Transverse colon (tissue), 4 donors: ENCODE measurements at regions not wholly inside any gene's neighbourhood (a gene's known extent, or its start where the extent isn't known, plus 50 kb on each side); places are given as distances from the start of the nearest gene placed in this dataset.

Source experiments
- DNase-seq: peaks from one replicate; pipeline ENCODE4 v3.0.0-alpha.2; 2019
- H3K27ac ChIP-seq, 4 donors: fragments of 200-600 bp; sonication (generic); 2 replicates each; pipeline ENCODE4 v1.5.1; 2016 to 2018; ENCODE audit warnings: inconsistent platforms in 4 of 4
- H3K27me3 ChIP-seq: fragments of 200-600 bp; sonication (generic); 2 replicates; pipeline ENCODE4 v1.5.1; 2017; ENCODE audit warnings: inconsistent platforms
- H3K36me3 ChIP-seq, 4 donors: fragments of 200-600 bp; sonication (generic); 2 replicates each; pipeline ENCODE4 v1.5.1; 2017 to 2019; ENCODE audit warnings: inconsistent platforms in 4 of 4
- H3K4me1 ChIP-seq, 4 donors: fragments of 200-600 bp; sonication (generic); 2 replicates each; pipeline ENCODE4 v1.5.1; 2017 to 2020; ENCODE audit warnings: inconsistent platforms in 4 of 4
- H3K4me3 ChIP-seq, 4 donors: fragments of 200-600 bp; sonication (generic); 1 replicate in 1 of 4; 2 replicates in 3 of 4; pipeline versions ENCODE4 v1.5.1 to v1.6.1; 2017 to 2019; ENCODE audit warnings: inconsistent platforms in 4 of 4
- H3K9me3 ChIP-seq, 2 donors: fragments of 200-600 bp; sonication (generic); 2 replicates each; pipeline ENCODE4 v1.5.1; 2017 to 2019; ENCODE audit warnings: inconsistent platforms in 2 of 2
- CTCF ChIP-seq, 5 experiments: fragments of 200-600 bp in 3 of 5; fragments of 450-650 bp in 2 of 5; sonication (generic) in 3 of 5; IDR thresholded peaks; 1 replicate in 2 of 5; 2 replicates in 3 of 5; pipeline ENCODE4 v1.5.1; 2016 to 2017; ENCODE audit warnings: antibody characterized with exemption in 5 of 5, inconsistent platforms in 3 of 5, mild to moderate bottlenecking in 2 of 5, moderate library complexity in 1 of 5
- EP300 ChIP-seq: sonication (generic); formaldehyde crosslinking; IDR thresholded peaks from one replicate; pipeline ENCODE4 v1.6.1; 2017; ENCODE audit warnings: antibody characterized with exemption, low read depth
- POLR2A ChIP-seq: fragments of 450-650 bp; IDR thresholded peaks from one replicate; pipeline ENCODE4 v1.6.1; 2016; ENCODE audit warnings: antibody characterized with exemption, mild to moderate bottlenecking, moderate library complexity
- POLR2AphosphoS5 ChIP-seq, 3 donors: sonication (generic); formaldehyde crosslinking; IDR thresholded peaks; one replicate each; pipeline ENCODE4 v1.6.1; 2016; ENCODE audit warnings: antibody characterized with exemption in 3 of 3
- WGBS, 2 donors: methylation state at CpG; one replicate each; pipeline ENCODE4 v1.1.5; 2018; ENCODE audit warnings: low coverage in 1 of 2; 5-methylcytosine and 5-hydroxymethylcytosine counted together
- in situ Hi-C, 4 donors: fragments of 200-750 bp; cut with MboI; loops; one replicate each; pipeline versions ENCODE4 v1.15.0 to v1.15.1; 2017; ENCODE audit warnings: low sequenced_read_pairs in 3 of 4, low pct_ligation_motif_present in 1 of 4, low pct_unique_long_range_greater_than_20kb in 1 of 4
- intact Hi-C: fragments of 100-400 bp; cut with DNase I; formaldehyde crosslinking; loops from one replicate; pipeline ENCODE4 v1.15.1; 2023; ENCODE audit warnings: low total_unique reads

GRCh38 chr4:126627255-126627654 lies 1005.5 kb upstream of the INTU start:
- intact Hi-C loops (no loop called here), in situ Hi-C loops (no loop called here)
- no peak overlapping the region for H3K4me3 ChIP-seq
- DNase-seq, result no peak
- no peaks in the 10 kb centered on the region for H3K9me3 ChIP-seq
- no peak overlapping the region for H3K27ac ChIP-seq
- H3K27me3 ChIP-seq, result no peaks in the 10 kb centered on the region
- no peaks in the 10 kb centered on the region for H3K36me3 ChIP-seq
- no peaks in the 10 kb centered on the region for H3K4me1 ChIP-seq
- TF ChIP-seq EP300 (no peak), POLR2A (no peak), POLR2AphosphoS5 (IDR thresholded peaks at IDR 0.05) (no peak), CTCF (IDR thresholded peaks at IDR 0.05) (no peak)

- TF ChIP-seq CTCF (IDR thresholded peaks at IDR 0.05), result no peak
- no peak for TF ChIP-seq POLR2A
- no peak for TF ChIP-seq POLR2AphosphoS5 (IDR thresholded peaks at IDR 0.05)
- no peak for TF ChIP-seq EP300
- no peaks in the 10 kb centered on the region for H3K9me3 ChIP-seq
- no peak overlapping the region for H3K4me3 ChIP-seq
- no peaks in the 10 kb centered on the region for H3K4me1 ChIP-seq
- H3K27me3 ChIP-seq, result no peaks in the 10 kb centered on the region
- in situ Hi-C loops (no loop called here), intact Hi-C loops (no loop called here)
- WGBS, 2 donors, result 72 to 80% methylated on average over 2 to 3 of the region's 3 CpGs
- H3K27ac ChIP-seq, result no peak overlapping the region
- no peak for DNase-seq
- no peaks in the 10 kb centered on the region for H3K36me3 ChIP-seq
These were observed 1003.8 kb upstream of the INTU start for GRCh38 chr4:126628933-126629332.

GRCh38 chr4:126630230-126630629 lies 1002.5 kb upstream of the INTU start:
- in situ Hi-C loops (no loop called here), intact Hi-C loops (loop anchor here (10.0 kb wide), 1 partner anchor 1765 kb away; no protein-coding TSS in a partner anchor)
- no peak for DNase-seq
- Histone ChIP-seq H3K4me1 (no peaks in the 10 kb centered on the region), H3K27ac (no peak overlapping the region), H3K4me3 (no peak overlapping the region), H3K9me3 (no peaks in the 10 kb centered on the region), H3K36me3 (no peaks in the 10 kb centered on the region), H3K27me3 (no peaks in the 10 kb centered on the region)
- TF ChIP-seq POLR2A, result no peak
- no peak for TF ChIP-seq POLR2AphosphoS5 (IDR thresholded peaks at IDR 0.05)
- TF ChIP-seq EP300, result no peak
- no peak for TF ChIP-seq CTCF (IDR thresholded peaks at IDR 0.05)
- WGBS, 2 donors, result 51 to 66% methylated on average over 5 of the region's 5 CpGs

GRCh38 chr4:126633306-126633705 lies 999.5 kb upstream of the INTU start:
- WGBS, 2 donors, result 63 to 66% methylated on average over 2 of the region's 2 CpGs
- intact Hi-C loops (loop anchor here (10.0 kb wide), 1 partner anchor 1769 kb away; no protein-coding TSS in a partner anchor), in situ Hi-C loops (no loop called here)
- Histone ChIP-seq H3K27ac (no peak overlapping the region), H3K27me3 (no peaks in the 10 kb centered on the region), H3K36me3 (no peaks in the 10 kb centered on the region), H3K4me1 (no peaks in the 10 kb centered on the region), H3K9me3 (no peaks in the 10 kb centered on the region), H3K4me3 (no peak overlapping the region)
- TF ChIP-seq CTCF (IDR thresholded peaks at IDR 0.05) (no peak), POLR2A (no peak), POLR2AphosphoS5 (IDR thresholded peaks at IDR 0.05) (no peak), EP300 (no peak)
- DNase-seq, result no peak
